ENCODE measurements at regions not wholly inside any gene's neighbourhood (a gene's known extent, or its start where the extent isn't known, plus 50 kb on each side); places are given as distances from the start of the nearest gene placed in this dataset.

DNA sequence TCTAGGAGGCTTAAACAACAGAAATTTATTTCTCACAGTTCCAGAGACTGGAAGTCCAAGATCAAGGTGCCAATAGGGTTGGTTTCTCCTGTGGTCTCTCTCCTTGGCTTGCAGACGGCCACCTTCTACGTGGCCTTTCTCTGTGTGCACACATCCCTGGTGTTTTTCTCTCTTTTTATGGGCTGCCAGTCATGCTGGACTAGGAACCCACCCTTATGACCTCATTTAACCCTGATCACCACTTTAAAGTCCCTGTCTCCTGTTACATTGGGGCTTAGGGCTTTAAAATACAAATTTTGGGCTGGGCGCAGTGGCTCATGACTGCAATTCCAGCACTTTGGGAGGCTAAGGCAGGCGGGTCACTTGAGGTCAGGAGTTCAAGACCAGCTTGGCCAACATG, 157.1 kb downstream of the TLE1 start:
- DNase-seq (ENCODE audit: low spot score), result no peak

- DNase-seq (ENCODE audit: low spot score), result no peak
These were observed 157.8 kb downstream of the TLE1 start for GRCh38 chr9:81531511-81531910.

DNA sequence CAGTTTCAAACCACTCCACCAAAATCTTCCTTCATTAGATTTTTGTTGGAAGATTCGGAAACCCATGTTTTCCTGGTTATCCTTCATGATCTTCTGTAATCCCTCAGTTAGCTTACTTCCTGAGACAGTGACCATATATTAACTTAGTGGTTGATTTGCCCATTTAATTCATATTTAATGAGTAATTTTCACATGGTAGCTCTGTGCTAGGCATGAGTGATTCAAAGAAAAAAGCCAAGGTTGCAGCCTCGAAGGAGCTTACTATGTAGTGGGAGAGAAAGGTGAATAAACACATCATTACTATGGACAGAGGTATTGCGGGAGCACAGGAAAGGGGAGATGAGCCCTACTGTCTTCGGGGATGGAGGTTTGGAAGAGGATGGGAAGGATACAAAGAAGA, 158.5 kb downstream of the TLE1 start:
- no peak for DNase-seq (ENCODE audit: low spot score)

DNA sequence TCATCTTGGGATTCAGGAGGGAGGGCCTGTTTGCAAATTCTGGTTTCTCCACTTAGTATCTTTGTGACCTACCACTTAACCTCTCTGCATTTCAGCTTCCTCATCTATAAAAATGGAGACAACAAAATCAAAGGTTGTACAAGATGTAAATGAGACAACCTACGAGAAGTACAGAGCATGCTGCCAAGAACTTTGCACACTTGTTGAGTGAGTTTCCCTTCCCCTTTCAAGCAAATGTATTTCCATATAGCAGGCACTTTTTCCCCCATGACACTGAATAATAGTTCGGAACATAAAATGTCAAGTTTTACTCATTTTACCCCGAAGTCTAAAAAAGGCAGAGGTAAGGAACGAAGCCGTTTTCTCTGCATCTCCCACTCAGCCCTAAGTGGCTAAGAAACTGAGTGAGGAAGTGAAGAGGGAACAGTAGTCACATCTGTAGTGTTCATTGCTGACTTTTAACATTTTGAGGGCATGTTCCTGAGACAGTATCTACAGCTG, 159.0 kb downstream of the TLE1 start:
- no peak for DNase-seq (ENCODE audit: low spot score)

DNA sequence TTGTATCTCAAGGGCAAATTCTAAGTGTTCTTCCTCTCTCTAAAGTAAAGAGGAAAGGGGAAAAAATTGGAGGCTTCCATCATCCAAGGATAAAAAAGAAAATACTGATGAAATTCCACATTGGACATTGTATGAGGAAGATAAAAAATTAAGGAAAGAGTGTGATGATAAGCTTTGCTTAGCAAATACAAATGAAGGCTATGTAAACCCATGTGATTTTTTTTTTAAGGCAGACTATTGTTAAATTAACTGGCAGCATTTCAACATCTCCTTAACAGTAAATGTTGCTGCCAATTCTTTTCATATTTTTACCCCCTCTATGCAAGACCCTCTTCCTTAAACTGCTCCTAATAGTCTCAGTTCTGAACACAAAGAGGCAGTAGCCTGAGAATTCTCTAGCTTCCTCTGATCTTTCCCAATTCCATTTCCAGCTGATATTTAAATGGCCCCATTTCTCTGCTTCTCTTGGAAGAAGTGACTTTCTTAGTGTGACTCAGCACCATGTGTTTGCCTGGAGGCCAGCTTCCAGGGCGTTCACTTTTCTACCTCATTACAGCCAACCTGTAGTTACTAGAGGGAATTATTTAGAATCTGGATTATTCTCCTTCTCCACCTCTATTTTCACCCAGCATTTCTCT, 159.7 kb downstream of the TLE1 start:
- no peak for DNase-seq (ENCODE audit: low spot score)

- no peak for DNase-seq (ENCODE audit: low spot score)
These were observed 162.8 kb downstream of the TLE1 start for GRCh38 chr9:81526587-81526986.

GRCh38 chr9:81522716-81523551, 166.4 kb downstream of the TLE1 start:
- DNase-seq (ENCODE audit: low spot score), result peak; percentile 71

DNA sequence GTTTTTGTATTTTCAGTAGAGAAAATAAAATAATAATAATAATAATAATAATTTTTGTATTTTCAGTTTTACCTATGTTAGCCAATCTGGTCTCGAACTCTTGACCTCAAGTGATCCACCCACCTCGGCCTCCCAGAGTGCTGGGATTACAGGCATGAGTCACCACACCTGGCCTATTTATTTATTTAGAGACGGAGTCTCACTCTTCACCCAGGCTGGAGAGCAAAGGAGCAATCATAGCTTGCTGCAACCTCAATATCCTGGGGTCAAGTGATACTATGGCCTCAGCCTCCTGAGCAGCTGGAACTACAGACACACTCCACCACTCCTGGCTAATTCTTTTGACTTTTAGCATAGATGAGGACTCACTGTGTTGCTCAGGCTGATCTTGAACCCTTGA, 167.5 kb downstream of the TLE1 start:
- DNase-seq (ENCODE audit: low spot score), result no peak

DNA sequence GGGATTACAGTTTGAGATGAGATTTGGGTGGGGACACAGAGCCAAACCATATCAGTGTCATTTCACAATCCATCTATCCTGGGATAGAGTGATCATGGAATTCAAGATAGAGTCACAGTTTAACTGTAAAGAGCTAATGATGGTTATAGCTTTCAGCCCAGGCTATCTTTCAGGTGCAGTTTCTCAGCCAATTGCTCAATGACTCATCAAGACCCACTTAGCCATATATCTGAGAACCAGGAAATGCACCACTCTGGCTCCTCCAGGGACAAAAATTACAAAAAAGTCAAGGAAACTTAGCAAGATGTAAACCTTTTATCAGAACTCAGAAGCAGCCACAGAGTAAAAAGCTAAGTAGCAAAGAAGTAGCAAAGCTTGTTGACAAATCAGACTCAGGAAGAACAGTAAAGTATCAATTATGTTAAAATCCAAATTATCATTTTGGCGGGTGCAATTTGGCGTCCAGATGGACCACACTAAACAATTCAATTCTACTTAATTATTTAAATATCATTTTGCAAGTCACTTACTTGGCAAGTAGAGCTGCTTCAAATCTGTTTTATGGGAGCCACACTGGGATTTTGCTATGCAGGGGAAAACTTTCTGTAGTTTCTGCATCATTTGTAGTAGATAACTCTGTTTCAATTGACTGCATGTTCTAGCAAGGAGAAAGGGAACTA, 169.4 kb downstream of the TLE1 start:
- no peak for DNase-seq (ENCODE audit: low spot score)

DNA sequence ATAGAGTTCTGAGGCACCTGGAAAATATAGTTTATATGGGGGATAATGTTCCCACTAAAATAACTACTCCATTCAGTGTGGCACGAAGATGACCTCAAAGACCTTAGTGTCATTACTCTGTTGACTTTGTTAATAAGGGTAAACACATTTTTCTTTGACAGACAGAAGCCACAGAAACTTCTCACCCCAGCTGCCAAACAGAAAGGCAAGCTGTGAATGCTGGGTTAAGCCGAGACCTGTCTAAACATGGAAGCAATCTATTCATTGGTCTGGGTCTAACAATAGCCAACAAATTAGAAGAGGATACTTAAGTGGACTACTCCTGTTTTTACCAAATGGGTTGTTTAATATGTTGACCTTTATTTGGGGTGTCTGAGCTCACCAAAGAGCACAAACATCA, 171.4 kb downstream of the TLE1 start:
- no peak for DNase-seq (ENCODE audit: low spot score)

DNA sequence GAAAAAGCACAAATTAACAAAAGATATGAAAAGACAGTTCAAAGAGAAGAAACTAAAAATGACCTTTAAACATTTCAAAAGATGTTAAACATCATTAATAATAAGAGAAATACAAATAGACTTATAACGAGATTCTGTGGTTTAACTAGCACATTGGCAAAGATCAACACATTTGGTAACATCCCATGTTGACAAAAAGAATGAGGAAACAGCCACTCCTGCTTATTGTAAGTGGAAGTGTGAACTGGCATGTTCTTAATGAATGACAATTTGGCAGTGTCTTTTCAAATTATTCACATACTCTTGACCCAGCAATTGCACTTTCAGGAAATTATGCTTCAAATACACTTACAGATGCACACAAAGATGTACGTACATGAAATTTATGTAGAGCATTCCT, 176.3 kb downstream of the TLE1 start:
- DNase-seq (ENCODE audit: low spot score), result no peak

DNA sequence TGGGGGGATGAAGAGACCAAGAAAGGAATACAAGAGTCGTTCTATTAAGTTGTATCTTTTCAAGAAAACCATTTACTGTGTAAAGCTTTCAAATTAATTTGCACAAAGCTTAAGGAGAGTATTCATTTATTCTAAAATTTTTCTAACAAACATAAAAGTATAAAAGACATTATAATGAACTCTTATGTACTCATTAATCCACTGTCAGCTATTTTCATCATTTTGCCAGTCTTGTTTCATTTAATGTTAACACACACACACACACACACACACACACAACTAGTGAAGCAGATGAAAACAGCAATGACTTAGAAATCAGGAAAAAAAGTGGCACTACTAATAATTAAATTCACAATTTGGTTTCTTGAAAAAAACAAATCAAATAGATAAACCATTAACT, 176.7 kb downstream of the TLE1 start:
- no peak for DNase-seq (ENCODE audit: low spot score)

- DNase-seq (ENCODE audit: low spot score), result no peak
These were observed 180.9 kb downstream of the TLE1 start for GRCh38 chr9:81508476-81508875.

DNA sequence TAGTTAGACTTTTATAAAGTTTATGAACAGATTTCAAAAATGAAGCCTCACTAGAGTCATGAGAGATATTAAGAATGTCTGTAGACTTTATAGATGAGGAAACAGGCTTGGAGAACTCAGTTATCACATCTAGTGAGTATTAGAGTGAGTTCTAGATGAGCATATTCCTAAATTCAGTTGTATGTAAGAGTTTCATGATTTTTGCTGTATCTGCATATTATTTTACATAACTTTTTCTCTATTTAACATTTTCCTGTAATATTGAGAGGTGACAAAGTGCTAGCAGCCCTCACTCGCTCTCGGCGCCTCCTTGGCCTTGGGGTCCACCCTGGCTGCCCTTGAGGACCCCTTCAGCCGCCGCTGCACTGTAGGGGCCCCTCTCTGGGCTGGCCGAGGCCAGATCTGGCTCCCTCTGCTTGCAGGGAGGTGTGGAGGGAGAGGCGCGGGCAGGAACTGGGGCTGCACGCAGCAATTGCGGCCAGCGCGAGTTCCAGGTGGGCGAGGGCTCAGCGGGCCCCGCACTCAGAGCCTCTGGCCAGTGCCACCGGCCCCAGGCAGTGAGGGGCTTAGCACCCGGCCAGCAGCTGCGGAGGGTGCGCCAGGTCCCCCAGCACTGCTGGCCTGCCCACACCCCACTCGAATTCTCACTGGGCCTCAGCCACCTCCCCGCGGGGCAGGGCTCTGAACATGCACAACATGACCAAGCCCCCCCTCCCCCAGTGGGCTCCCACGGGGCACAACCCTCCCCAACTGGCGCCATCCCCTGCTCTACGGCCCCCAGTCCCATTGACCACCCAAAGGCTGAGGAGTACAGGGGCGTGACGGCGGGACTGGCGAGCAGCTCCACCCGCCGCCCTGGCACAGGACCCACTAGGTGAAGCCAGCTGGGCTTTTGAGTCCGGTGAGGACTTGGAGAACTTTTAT, 182.1 kb downstream of the TLE1 start:
- no peak for DNase-seq (ENCODE audit: low spot score)

DNA sequence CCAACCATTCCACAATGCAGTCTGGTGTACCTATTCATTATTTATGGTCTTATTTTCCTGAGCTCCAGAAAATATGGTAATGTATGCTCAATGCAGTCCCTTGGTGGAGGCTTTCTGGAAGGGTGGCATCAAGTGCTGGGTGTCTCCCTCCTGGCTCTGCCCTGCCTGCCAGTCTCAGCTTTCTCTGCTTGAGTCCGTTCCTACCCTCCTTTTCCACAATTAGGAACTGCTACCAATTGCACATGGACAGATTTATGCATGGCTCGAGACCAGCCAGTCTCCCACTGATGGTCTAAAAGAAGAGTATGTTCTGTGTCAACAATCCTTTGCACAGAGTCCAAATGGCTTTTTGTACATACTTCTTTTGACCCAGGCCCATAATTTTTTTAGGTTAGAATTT, 189.8 kb downstream of the TLE1 start:
- DNase-seq (ENCODE audit: low spot score), result no peak

DNA sequence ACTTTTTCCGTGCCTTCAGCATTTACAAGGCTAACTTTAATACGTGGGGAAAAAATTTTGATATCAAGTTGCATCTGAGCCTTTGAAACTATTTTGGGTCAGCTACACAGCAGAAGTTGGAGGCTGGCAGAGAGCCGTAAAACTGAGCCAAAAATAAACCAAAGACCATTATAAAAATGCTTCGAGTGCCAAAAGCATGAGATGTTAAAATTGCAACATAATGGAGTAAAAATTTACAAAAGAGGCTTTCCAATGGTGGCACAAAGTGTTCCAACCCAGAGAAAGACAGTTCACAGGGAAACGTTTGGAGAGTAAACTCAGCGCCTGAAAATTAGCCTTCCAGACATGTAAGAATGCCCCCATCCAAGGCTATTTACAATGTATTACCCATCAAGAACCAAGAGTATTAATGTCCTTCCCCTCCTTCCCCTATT, 190.3 kb downstream of the TLE1 start:
- DNase-seq (ENCODE audit: low spot score), result no peak

DNA sequence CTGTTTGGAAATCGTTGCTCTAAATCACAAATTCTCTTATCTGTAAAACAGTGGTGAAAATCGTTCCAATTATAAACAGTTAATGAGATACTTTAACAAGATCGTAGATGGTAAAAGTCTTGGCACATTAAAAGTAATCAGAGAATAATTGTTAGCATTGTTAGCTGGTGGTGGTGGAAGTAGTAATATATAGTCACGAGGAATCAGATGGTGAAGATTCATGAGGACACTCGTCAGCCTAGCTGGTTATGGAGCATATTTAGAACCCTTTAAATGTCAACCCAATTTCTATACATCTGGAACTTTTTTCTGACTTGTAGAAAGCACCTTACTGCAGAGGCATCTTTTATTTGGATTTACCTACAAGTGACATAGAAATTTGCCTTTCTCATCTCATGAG, 190.8 kb downstream of the TLE1 start:
- no peak for DNase-seq (ENCODE audit: low spot score)

- DNase-seq (ENCODE audit: low spot score), result no peak
These were observed 192.3 kb downstream of the TLE1 start for GRCh38 chr9:81497091-81497490.

DNA sequence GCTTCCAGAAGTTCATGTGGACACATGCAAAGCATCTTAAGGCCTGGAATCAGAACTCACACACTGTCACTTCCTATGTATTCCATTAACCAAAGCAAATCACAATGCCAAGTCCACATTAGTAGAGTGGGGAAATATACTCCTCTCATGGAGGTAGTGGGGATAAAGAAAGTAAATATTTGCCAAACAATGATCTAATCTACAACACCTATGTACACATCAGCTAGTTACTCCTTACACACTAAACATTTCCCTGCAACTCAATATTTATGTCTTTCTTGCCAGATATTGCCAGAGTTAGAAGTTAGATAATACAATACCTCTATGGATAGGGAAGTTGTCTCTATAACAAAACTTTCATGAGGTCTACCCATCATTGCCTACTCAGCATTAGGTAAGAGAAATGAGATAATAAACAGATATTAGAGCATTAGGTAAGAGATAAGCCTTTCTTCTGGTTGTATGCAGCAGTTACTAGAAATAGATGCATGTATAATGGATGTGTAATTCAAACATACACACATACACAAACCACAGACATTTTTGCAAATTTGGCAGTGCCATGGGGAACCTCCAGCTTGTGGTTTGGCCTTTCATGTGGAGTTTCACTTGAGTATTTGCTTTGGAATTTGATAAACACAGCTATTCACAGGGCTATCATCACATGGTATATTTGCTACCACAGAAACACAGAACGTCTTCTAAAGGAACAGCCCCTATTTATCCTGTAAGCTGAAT, 196.5 kb downstream of the TLE1 start:
- DNase-seq (ENCODE audit: low spot score), result no peak

GRCh38 chr9:81490605-81491331, 198.6 kb downstream of the TLE1 start:
- DNase-seq (ENCODE audit: low spot score), result no peak

Measured in Ammon's horn (tissue), 1 donor.